Panc1 (cell line): ENCODE measurements at regions not wholly inside any gene's neighbourhood (a gene's known extent, or its start where the extent isn't known, plus 50 kb on each side); places are given as distances from the start of the nearest gene placed in this dataset.

Experiments used
- ATAC-seq: fragments of 200-7000 bp; cut with Tn5 transposase; 2 replicates; pipeline ENCODE4 v1.9.1; 2020; ENCODE audit warnings: mild to moderate bottlenecking, moderate library complexity
- BruUV-seq: library from RNA; stranded (reverse); fragments of 400-500 nt; replicated peaks from 2 replicates; lab custom pipeline; 2021; lab: Mats Ljungman, UMichigan
- CTCF ChIA-PET: fragments of 300-600 bp; sonication (Branson Sonifier 250); formaldehyde crosslinking; loops from one replicate; lab custom pipeline; 2022; ENCODE audit warnings: antibody characterized with exemption; lab: Charles Lee
- POLR2A ChIA-PET: fragments of 300-600 bp; sonication (Branson Sonifier 250); formaldehyde crosslinking; loops from one replicate; lab custom pipeline; 2022; ENCODE audit warnings: antibody characterized with exemption; lab: Charles Lee
- DNase-seq: peaks from one replicate; pipeline ENCODE4 v3.0.0-alpha.2; 2010; ENCODE audit warnings: low read depth, low spot score
- H3K27ac ChIP-seq: 2 replicates; pipeline ENCODE4 v1.5.1; 2011; ENCODE audit warnings: mild to moderate bottlenecking, low read length, inconsistent platforms
- H3K27me3 ChIP-seq: fragments of 200-500 bp; sonication (Bioruptor generic); 2 replicates; pipeline ENCODE4 v1.6.0; 2014; ENCODE audit warnings: low read length, inconsistent platforms; ENCODE audit not compliant: control insufficient read depth, insufficient read depth
- H3K36me3 ChIP-seq: fragments of 200-500 bp; sonication (Bioruptor generic); 2 replicates; pipeline ENCODE4 v1.5.1; 2014; ENCODE audit warnings: inconsistent platforms, mild to moderate bottlenecking, low read length, moderate library complexity; ENCODE audit not compliant: control insufficient read depth, insufficient read depth
- H3K4me1 ChIP-seq: 2 replicates; pipeline ENCODE4 v1.5.1; 2011; ENCODE audit warnings: inconsistent platforms, mild to moderate bottlenecking, low read length, moderate library complexity; ENCODE audit not compliant: control insufficient read depth, insufficient read depth
- H3K4me3 ChIP-seq, 2 experiments: 2 replicates each; pipeline ENCODE4 v1.5.1; 2011 to 2012; ENCODE audit warnings: low read depth in 2 of 2, low read length in 2 of 2, mild to moderate bottlenecking in 2 of 2, inconsistent platforms in 1 of 2, moderate library complexity in 1 of 2
- H3K9me3 ChIP-seq: fragments of 200-500 bp; sonication (Bioruptor generic); 2 replicates; pipeline ENCODE4 v1.5.1; 2014; ENCODE audit warnings: low read depth, mild to moderate bottlenecking, inconsistent platforms, low read length, moderate library complexity; ENCODE audit not compliant: control insufficient read depth, insufficient read depth
- POLR2AphosphoS5 ChIP-seq: IDR thresholded peaks from 2 replicates; pipeline ENCODE4 v1.6.1; 2012; ENCODE audit warnings: mild to moderate bottlenecking, low read depth, low read length, moderate library complexity
- REST ChIP-seq, 2 experiments: IDR thresholded peaks; 2 replicates each; pipeline ENCODE4 v1.6.1; 2011 to 2012; ENCODE audit warnings: low read depth in 2 of 2, control low read depth in 1 of 2, low read length in 1 of 2, mild to moderate bottlenecking in 1 of 2, moderate library complexity in 1 of 2; ENCODE audit not compliant: insufficient read depth in 1 of 2
- SIN3A ChIP-seq: IDR thresholded peaks from 2 replicates; pipeline ENCODE4 v1.6.1; 2012; ENCODE audit warnings: low read depth, mild to moderate bottlenecking, low read length, moderate library complexity, borderline replicate concordance; ENCODE audit not compliant: insufficient read depth
- TCF7L2 ChIP-seq: IDR thresholded peaks from 2 replicates; pipeline ENCODE4 v1.6.1; 2011; ENCODE audit warnings: mild to moderate bottlenecking, low read depth, low read length, inconsistent platforms
- in situ Hi-C: cut with HindIII; loops from 2 replicates; pipeline ENCODE4 v1.10.0; 2016; ENCODE audit warnings: low sequenced_read_pairs, low pct_unique_long_range_greater_than_20kb
- intact Hi-C: fragments of 100-400 bp; cut with micrococcal nuclease; formaldehyde crosslinking; loops from one replicate; pipeline ENCODE4 v1.10.0; 2022; ENCODE audit not compliant: unreplicated experiment
- TF ChIP-seq, protein P1 (sequence below): fragments of 450-650 bp; IDR thresholded peaks from 2 replicates; pipeline ENCODE4 v1.5.1; 2017; ENCODE audit warnings: mild to moderate bottlenecking

- Histone ChIP-seq H3K4me3 (no peak overlapping the region), H3K9me3 (no peaks in the 10 kb centered on the region), H3K27me3 (peaks cover 2% of the 10 kb centered on the region; the same call in 1 of the 2 replicates), H3K4me1 (no peaks in the 10 kb centered on the region), H3K36me3 (no peaks in the 10 kb centered on the region), H3K27ac (no peak overlapping the region)
- peak; percentile 24 for DNase-seq
- no TSS peak for BruUV-seq
- intact Hi-C loops: no loop called here
- in situ Hi-C loops: no loop called here
- POLR2A ChIA-PET: interaction anchor here (0.6 kb wide), 1 partner anchor 350 kb away, joined by 3 read pairs; no protein-coding TSS in a partner anchor
- TF ChIP-seq, protein P1, sequence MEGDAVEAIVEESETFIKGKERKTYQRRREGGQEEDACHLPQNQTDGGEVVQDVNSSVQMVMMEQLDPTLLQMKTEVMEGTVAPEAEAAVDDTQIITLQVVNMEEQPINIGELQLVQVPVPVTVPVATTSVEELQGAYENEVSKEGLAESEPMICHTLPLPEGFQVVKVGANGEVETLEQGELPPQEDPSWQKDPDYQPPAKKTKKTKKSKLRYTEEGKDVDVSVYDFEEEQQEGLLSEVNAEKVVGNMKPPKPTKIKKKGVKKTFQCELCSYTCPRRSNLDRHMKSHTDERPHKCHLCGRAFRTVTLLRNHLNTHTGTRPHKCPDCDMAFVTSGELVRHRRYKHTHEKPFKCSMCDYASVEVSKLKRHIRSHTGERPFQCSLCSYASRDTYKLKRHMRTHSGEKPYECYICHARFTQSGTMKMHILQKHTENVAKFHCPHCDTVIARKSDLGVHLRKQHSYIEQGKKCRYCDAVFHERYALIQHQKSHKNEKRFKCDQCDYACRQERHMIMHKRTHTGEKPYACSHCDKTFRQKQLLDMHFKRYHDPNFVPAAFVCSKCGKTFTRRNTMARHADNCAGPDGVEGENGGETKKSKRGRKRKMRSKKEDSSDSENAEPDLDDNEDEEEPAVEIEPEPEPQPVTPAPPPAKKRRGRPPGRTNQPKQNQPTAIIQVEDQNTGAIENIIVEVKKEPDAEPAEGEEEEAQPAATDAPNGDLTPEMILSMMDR: peak; percentile 20; the same call in 1 of the 2 replicates
- TF ChIP-seq POLR2AphosphoS5: no peak
- ATAC-seq: 0 out of 2 replicates have a peak, but pooled peaks have one; percentile 26
- CTCF ChIA-PET: no interaction called here
These were observed 79.4 kb downstream of the RBMXL2 start for GRCh38 chr11:7167976-7168740.

GRCh38 chr11:7168741-7168990 lies 79.9 kb downstream of the RBMXL2 start:
- Histone ChIP-seq H3K9me3 (no peaks in the 10 kb centered on the region), H3K4me1 (no peaks in the 10 kb centered on the region), H3K36me3 (no peaks in the 10 kb centered on the region), H3K4me3 (no peak overlapping the region), H3K27ac (no peak overlapping the region), H3K27me3 (no peaks in the 10 kb centered on the region)
- in situ Hi-C loops (no loop called here), intact Hi-C loops (no loop called here)
- ATAC-seq (no peak), DNase-seq (no peak)
- CTCF ChIA-PET: no interaction called here
- TF ChIP-seq POLR2AphosphoS5 (no peak), SIN3A (no peak), TCF7L2 (no peak), REST (IDR thresholded peaks at IDR 0.05; ENCODE audit: insufficient read depth in 1 of 2, low read depth in 2 of 2, low read length in 1 of 2) (no peak)
- TF ChIP-seq, protein P1: no peak
- no TSS peak for BruUV-seq
- POLR2A ChIA-PET: no interaction called here
